Peyer's patch (tissue), 4 donors: ENCODE measurements at regions not wholly inside any gene's neighbourhood (a gene's known extent, or its start where the extent isn't known, plus 50 kb on each side); places are given as distances from the start of the nearest gene placed in this dataset.

ENCODE experiments used
- POLR2A ChIP-seq, 2 donors: fragments of 450-650 bp; IDR thresholded peaks; one replicate each; pipeline ENCODE4 v1.5.1; 2017; ENCODE audit warnings: antibody characterized with exemption in 2 of 2, mild to moderate bottlenecking in 2 of 2, moderate library complexity in 2 of 2
- TF ChIP-seq, protein P1 (sequence below), 6 experiments: fragments of 450-650 bp in 4 of 6; fragments of 200-600 bp in 2 of 6; sonication (generic) in 1 of 6; IDR thresholded peaks; one replicate each; pipeline ENCODE4 v1.5.1; 2017 to 2019; ENCODE audit warnings: antibody characterized with exemption in 6 of 6, mild to moderate bottlenecking in 3 of 6, moderate library complexity in 1 of 6

DNA sequence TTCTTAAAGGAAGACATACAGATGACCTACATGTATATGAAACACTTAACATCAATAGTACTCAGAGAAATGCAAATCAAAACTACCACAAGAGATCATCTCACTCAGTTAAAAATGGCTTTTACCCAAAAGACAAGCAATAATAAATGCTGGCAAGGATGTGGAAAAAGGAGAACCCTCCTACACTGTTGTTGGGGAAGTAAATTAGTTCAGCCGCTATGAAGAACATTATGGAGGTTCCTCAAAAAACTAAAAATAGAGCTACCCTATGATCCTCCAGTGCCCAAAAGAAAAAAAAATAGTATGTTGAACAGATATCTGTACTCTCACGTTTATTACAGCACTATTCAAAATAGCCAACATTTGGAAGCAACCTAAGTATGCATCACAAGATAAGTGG lies 1579.4 kb upstream of the TMEFF2 start:
- TF ChIP-seq, protein P1, sequence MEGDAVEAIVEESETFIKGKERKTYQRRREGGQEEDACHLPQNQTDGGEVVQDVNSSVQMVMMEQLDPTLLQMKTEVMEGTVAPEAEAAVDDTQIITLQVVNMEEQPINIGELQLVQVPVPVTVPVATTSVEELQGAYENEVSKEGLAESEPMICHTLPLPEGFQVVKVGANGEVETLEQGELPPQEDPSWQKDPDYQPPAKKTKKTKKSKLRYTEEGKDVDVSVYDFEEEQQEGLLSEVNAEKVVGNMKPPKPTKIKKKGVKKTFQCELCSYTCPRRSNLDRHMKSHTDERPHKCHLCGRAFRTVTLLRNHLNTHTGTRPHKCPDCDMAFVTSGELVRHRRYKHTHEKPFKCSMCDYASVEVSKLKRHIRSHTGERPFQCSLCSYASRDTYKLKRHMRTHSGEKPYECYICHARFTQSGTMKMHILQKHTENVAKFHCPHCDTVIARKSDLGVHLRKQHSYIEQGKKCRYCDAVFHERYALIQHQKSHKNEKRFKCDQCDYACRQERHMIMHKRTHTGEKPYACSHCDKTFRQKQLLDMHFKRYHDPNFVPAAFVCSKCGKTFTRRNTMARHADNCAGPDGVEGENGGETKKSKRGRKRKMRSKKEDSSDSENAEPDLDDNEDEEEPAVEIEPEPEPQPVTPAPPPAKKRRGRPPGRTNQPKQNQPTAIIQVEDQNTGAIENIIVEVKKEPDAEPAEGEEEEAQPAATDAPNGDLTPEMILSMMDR (IDR thresholded peaks at IDR 0.05) = no peak
- TF ChIP-seq POLR2A (IDR thresholded peaks at IDR 0.05) = no peak
